ENCODE measurements at regions not wholly inside any gene's neighbourhood (a gene's known extent, or its start where the extent isn't known, plus 50 kb on each side); places are given as distances from the start of the nearest gene placed in this dataset.
"Not testable (repeated sequence)": the region's sequence is repeated elsewhere in the genome, so short reads cannot be mapped to it uniquely, and the experiment has no call there.

- H3K9me3 ChIP-seq: no peaks in the 10 kb centered on the region
- no peaks in the 10 kb centered on the region for H3K27me3 ChIP-seq
- no peak overlapping the region for H3K4me3 ChIP-seq (ENCODE audit: low read depth, low read length)
- H3K4me1 ChIP-seq: no peaks in the 10 kb centered on the region
- no peak for DNase-seq
- TF ChIP-seq CTCF (IDR thresholded peaks at IDR 0.05; ENCODE audit: low read depth, low read length): no peak
- H3K36me3 ChIP-seq: no peaks in the 10 kb centered on the region
Observed at GRCh38 chr2:116160657-116161056, 1653.8 kb upstream of the DDX18 start.

- no peaks in the 10 kb centered on the region for H3K36me3 ChIP-seq
- TF ChIP-seq CTCF (IDR thresholded peaks at IDR 0.05; ENCODE audit: low read depth, low read length): no peak
- no peaks in the 10 kb centered on the region for H3K27me3 ChIP-seq
- no peak overlapping the region for H3K4me3 ChIP-seq (ENCODE audit: low read depth, low read length)
- H3K4me1 ChIP-seq: no peaks in the 10 kb centered on the region
- DNase-seq: no peak
- H3K9me3 ChIP-seq: no peaks in the 10 kb centered on the region
Observed at GRCh38 chr2:116162395-116162794, 1652.1 kb upstream of the DDX18 start.

GRCh38 chr2:116167107-116167506 is 1647.4 kb upstream of the DDX18 start:
- Histone ChIP-seq H3K36me3 (no peaks in the 10 kb centered on the region), H3K4me3 (ENCODE audit: low read depth, low read length) (no peak overlapping the region), H3K4me1 (no peaks in the 10 kb centered on the region), H3K9me3 (no peaks in the 10 kb centered on the region), H3K27me3 (no peaks in the 10 kb centered on the region)
- no peak for TF ChIP-seq CTCF (IDR thresholded peaks at IDR 0.05; ENCODE audit: low read depth, low read length)
- no peak for DNase-seq

GRCh38 chr2:116180072-116180471 is 1634.4 kb upstream of the DDX18 start:
- Histone ChIP-seq H3K9me3 (no peaks in the 10 kb centered on the region), H3K36me3 (no peaks in the 10 kb centered on the region), H3K27me3 (no peaks in the 10 kb centered on the region), H3K4me1 (no peaks in the 10 kb centered on the region), H3K4me3 (ENCODE audit: low read depth, low read length) (no peak overlapping the region)
- no peak for TF ChIP-seq CTCF (IDR thresholded peaks at IDR 0.05; ENCODE audit: low read depth, low read length)
- no peak for DNase-seq

GRCh38 chr2:116190684-116191083 is 1623.8 kb upstream of the DDX18 start:
- not testable (repeated sequence) for H3K4me1 ChIP-seq; H3K4me3 ChIP-seq (ENCODE audit: low read depth, low read length); H3K9me3 ChIP-seq; DNase-seq; H3K36me3 ChIP-seq; H3K27me3 ChIP-seq

GRCh38 chr2:116200086-116200485 is 1614.4 kb upstream of the DDX18 start:
- H3K4me3 ChIP-seq (ENCODE audit: low read depth, low read length): no peak overlapping the region
- no peaks in the 10 kb centered on the region for H3K27me3 ChIP-seq
- DNase-seq: no peak
- no peaks in the 10 kb centered on the region for H3K9me3 ChIP-seq
- TF ChIP-seq CTCF (IDR thresholded peaks at IDR 0.05; ENCODE audit: low read depth, low read length): no peak
- no peaks in the 10 kb centered on the region for H3K4me1 ChIP-seq
- no peaks in the 10 kb centered on the region for H3K36me3 ChIP-seq

- H3K4me1 ChIP-seq: no peaks in the 10 kb centered on the region
- H3K9me3 ChIP-seq: no peaks in the 10 kb centered on the region
Observed at GRCh38 chr2:116211719-116212118, 1602.8 kb upstream of the DDX18 start.

More at GRCh38 chr2:116211719-116212118, 1602.8 kb upstream of the DDX18 start:
- no peak for DNase-seq
- H3K36me3 ChIP-seq: no peaks in the 10 kb centered on the region
- TF ChIP-seq CTCF (IDR thresholded peaks at IDR 0.05; ENCODE audit: low read depth, low read length): no peak
- no peak overlapping the region for H3K4me3 ChIP-seq (ENCODE audit: low read depth, low read length)
- H3K27me3 ChIP-seq: no peaks in the 10 kb centered on the region
